DMS79 (cell line): ENCODE measurements at regions not wholly inside any gene's neighbourhood (a gene's known extent, or its start where the extent isn't known, plus 50 kb on each side); places are given as distances from the start of the nearest gene placed in this dataset.

ENCODE experiments used
- DNase-seq: peaks from one replicate; lab custom pipeline; 2025; lab: John Stamatoyannopoulos, UW

GRCh38 chr18:56021809-56022195, 433.8 kb upstream of the TCF4 start:
- no peak for DNase-seq

- DNase-seq, result no peak
Observed at GRCh38 chr18:56021136-56021808, 433.3 kb upstream of the TCF4 start.

DNA sequence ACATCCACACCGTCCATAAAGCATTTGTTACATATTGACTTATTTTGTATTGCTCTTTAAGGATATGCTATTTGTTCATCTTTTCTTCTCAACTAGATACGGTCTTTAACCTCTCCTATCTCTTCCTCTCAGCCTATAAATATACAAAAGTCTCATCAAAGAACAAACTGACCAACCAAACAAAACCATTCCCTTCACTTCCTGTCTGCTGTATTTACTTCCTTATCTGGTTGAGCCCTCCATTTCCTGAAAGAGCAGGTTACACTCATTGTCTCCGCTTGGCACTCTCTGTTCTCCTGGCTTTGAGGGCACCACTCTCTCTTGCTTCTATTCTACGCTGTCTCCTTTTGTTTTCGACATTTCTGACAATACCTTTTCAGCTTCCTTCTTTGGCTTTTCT, 431.9 kb upstream of the TCF4 start:
- DNase-seq, result no peak

DNA sequence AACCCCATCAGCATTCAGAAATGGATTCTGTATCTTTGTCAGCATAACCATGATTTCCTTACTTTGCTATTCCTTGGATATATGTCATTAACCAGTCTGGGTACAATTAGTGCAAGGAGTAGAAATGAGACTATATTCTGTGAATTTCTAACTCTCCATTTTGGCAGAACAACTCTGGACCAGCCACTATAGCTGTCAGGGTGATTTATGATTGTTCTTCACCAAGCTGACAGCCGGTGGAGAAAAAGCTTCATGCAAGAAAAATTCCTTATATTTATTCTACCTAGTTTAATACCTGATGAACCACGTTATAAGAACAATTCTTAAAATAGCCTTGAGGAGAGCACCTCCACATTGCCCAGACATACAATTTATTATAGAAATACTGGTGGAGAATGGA, 431.2 kb upstream of the TCF4 start:
- no peak for DNase-seq

GRCh38 chr18:56009411-56009810, 421.4 kb upstream of the TCF4 start:
- no peak for DNase-seq

GRCh38 chr18:56003720-56004088, 415.7 kb upstream of the TCF4 start:
- DNase-seq, result no peak

DNA sequence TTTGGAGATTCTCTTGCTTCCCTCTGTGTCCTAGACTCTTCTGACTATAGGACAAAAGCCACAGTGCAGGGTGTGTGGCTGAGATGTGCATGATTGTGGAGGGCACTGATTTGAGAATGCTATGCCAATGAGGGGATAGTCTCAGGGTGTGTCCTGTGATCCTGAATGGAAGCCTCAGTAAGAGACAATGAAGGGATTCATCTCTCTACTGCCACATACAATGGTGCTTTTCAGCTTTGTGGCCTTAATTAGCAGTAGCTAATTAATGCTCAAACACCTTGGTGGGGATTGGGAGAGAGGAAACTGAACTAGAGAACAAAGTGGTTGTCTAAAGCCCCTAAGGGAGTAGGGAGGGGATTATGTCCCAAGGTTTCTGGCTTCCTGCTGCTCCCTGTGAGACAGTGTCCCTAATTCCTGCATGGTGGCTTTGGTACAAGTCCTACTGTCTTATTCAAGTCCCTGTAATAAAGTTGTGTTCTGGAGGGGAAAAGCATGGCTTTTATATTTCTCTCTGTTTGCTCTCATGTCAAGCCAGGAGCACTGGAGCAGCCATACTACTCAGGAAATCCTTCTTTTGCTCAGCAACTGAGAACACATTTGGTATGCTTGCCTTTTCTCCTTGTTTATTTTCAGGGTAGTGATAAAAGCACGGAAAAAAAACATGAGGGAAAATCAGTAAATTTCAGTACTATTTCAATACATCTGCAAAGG, 415.2 kb upstream of the TCF4 start:
- DNase-seq, result no peak

- no peak for DNase-seq
Observed at GRCh38 chr18:56001576-56001975, 413.6 kb upstream of the TCF4 start.

DNA sequence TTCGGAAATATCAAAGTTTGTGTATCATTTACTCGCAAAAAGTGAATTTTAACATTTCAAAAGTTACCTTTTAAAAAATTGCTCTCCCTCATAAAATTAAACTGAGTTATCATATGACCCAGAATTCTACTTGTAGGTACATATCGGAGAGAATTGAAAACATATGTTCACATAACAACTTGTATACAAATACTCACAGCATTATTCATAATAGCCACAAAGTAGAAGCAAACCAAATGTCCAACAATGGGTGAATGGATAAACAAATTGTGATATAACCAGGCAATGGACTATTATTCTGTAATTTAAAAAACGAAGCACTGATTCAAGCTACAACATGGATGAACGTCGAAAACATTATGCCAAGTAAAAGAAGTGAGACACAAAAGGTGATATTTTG, 412.0 kb upstream of the TCF4 start:
- no peak for DNase-seq

DNA sequence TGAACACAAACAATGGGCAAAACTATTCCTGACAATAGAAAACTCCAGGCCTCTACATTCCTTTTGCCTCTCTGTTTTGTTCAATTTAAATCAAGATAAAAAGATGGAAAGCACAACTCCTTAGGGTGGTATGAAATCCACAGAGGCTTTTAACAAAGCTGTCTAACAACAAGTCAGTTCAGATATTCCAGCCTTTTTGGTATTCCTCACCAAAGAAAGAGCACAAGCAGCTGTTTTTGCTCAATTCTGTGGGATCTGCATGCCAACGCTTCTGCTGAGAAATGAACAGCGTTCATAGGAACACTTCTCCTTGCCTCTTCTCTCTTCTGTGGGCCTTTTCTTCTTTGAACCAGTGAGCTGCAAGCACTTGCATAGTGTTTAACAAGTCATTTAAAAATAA, 411.6 kb upstream of the TCF4 start:
- DNase-seq, result no peak

DNA sequence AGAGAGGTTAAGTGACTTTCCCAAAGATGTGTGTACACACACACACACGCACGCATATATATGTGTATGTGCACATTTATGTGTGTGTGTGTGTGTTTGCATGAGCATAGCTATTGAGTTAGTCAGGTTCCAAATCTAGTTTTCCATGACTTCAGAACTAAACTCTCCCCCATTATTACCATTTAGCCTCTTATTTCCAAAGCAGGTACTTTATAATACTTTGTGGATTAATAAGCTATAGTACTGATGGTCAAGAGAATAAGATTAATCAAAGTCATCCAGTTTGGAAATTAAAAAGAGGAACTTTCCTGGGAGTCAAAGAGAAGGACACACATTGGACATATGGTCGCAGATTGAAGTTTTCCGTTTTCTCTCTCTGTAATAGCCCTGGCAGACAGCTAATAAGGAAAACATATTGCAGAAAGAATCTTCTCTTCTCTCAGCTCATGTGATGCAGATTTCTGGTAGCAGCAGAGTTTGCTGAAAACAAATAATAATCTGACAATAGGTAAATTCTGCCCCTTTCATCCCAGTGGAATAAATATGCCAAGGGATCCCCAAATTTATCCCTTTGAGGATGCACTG, 410.9 kb upstream of the TCF4 start:
- DNase-seq, result no peak

- DNase-seq, result peak; percentile 18
Observed at GRCh38 chr18:55998071-55998522, 410.1 kb upstream of the TCF4 start.

GRCh38 chr18:55997151-55997561, 409.2 kb upstream of the TCF4 start:
- DNase-seq, result no peak

DNA sequence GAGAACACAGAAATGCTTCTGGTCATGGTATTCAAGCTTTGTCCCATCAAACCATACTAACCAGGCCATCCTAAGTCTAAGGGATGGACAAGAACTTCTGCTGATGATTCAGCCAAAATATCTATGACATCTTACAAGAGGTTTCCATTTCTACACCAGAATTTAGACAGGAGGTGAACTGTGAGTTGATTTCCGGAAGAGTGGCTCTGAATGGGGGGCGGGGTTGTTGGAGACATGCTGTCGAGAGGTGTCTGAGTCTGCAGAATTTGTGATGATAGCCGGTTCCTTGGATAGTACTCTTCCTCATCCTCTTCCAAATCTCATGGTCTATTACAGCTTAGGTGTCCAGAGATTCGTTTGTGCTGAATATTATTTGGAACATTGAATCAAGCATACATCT, 408.7 kb upstream of the TCF4 start:
- DNase-seq, result no peak

DNA sequence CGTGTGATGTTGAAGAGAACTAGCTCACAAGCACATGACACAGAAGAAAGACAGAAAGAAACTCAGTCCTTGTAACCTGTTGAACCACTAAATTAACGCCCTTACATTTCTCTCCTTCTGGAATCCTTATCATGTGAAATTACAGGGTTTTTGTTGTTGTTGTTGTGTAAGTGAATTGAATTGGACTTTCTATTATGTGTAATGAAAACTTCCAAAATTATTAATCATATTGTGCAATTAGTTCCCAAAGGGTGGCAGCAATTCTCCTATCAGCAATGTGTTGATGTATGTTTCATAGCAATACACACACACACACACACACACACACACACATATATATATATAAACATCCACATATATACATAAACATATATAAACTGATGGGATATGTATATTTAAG, 402.2 kb upstream of the TCF4 start:
- DNase-seq, result no peak

- DNase-seq, result no peak
Observed at GRCh38 chr18:55988537-55988936, 400.5 kb upstream of the TCF4 start.

GRCh38 chr18:55983433-55983832, 395.4 kb upstream of the TCF4 start:
- DNase-seq, result no peak

DNA sequence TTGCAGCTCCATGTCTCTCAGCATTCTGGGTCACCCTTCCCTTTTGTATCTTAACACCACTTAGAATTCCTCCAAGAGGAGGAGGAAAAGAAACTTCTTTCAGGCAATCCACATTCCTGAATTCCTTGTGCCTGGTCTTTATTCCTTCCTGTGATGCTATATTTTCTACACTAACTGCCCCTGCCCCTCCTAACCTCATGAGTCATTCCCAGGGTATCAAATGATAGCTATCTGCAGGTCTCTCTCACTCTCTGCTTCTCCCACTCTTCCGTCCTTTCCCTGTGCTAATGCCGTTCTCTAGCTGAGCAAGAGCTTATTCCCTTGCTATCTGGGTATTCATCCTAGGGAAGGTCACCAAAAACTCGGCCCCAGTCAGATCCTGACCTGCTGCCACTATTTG, 395.0 kb upstream of the TCF4 start:
- no peak for DNase-seq

- DNase-seq, result no peak
Observed at GRCh38 chr18:55981712-55982475, 393.9 kb upstream of the TCF4 start.

GRCh38 chr18:55974521-55974920, 386.5 kb upstream of the TCF4 start:
- no peak for DNase-seq

GRCh38 chr18:55968550-55968949, 380.6 kb upstream of the TCF4 start:
- no peak for DNase-seq

DNA sequence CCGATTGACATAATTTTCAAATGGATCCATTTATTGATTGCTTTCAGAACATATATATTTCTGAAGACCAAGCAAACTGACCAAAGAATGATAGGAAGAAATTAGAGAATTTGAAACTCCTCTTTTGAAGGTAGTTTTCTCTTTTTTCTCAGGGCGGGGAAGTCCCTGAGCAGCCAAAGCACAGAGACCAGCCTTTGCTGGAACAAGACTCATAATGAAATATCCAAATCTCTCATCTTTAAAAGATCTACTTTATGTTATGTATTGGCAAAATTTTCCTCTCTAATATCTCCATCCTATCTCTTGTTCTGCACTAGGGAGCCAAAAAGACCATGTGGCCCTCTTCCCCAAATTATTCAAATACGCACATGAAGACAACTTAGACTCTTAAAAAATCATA, 379.0 kb upstream of the TCF4 start:
- no peak for DNase-seq

DNA sequence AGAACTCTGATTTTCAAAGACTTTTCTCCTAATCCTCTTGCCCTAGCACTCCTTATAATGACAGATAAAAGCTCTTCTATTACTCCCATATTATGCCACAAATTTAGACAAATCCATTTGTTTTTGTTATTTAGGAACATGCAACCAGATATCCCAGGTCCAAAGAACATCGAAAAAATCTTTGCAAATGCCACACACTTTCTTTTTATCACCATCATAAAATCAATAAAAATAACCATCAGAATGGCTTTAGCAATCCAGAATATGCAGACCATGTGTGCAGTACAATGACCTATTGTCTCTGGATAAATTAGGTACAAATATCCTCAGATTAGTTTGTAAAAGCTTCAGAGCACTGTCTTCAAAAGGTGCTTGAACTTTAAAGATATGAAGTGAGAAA, 376.2 kb upstream of the TCF4 start:
- DNase-seq, result no peak
